ENCODE measurements at regions not wholly inside any gene's neighbourhood (a gene's known extent, or its start where the extent isn't known, plus 50 kb on each side); places are given as distances from the start of the nearest gene placed in this dataset.

DNA sequence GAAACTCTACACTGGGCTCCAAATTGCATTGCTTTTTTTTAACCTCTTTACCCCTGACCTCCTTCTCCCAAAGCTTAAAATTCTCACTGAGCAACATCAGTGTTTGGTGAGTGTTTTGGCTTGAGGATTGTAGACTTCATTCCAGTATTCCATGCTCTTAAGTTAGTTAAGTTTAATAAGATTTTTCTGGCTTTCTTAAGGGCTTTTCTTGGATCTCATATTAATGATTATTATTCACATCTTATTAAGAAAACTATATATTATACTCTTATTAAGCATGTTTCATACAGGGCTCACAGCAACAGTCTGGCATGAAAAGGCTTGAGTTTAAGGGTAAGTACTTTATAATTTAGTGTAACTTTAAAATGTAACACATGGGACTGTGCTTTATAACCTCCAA is 141.8 kb downstream of the DISP1 start:
- Histone ChIP-seq H3K27ac (no peak overlapping the region), H3K36me3 (no peaks in the 10 kb centered on the region), H3K4me3 (no peak overlapping the region), H3K4me1 (no peaks in the 10 kb centered on the region), H3K9me3 (no peaks in the 10 kb centered on the region), H3K27me3 (no peaks in the 10 kb centered on the region)
- TF ChIP-seq CTCF (IDR thresholded peaks at IDR 0.05): no peak
- no peak for TF ChIP-seq POLR2A (IDR thresholded peaks at IDR 0.05)
- TF ChIP-seq EP300 (IDR thresholded peaks at IDR 0.05): no peak
- TF ChIP-seq POLR2AphosphoS5 (IDR thresholded peaks at IDR 0.05): no peak
- no peak for DNase-seq (ENCODE audit: low spot score in 2 of 2)

- TF ChIP-seq CTCF (IDR thresholded peaks at IDR 0.05) (no peak), EP300 (IDR thresholded peaks at IDR 0.05) (no peak), POLR2A (IDR thresholded peaks at IDR 0.05) (no peak), POLR2AphosphoS5 (IDR thresholded peaks at IDR 0.05) (no peak)
- WGBS: 81% methylated on average over 5 of the region's 5 CpGs
- no peaks in the 10 kb centered on the region for H3K36me3 ChIP-seq
- H3K4me3 ChIP-seq: no peak overlapping the region
- no peaks in the 10 kb centered on the region for H3K27me3 ChIP-seq
- no peak for DNase-seq (ENCODE audit: low spot score in 2 of 2)
- H3K4me1 ChIP-seq: no peaks in the 10 kb centered on the region
- H3K9me3 ChIP-seq: no peaks in the 10 kb centered on the region
- no peak overlapping the region for H3K27ac ChIP-seq
These were observed 152.8 kb downstream of the DISP1 start for GRCh38 chr1:222967466-222968240.

DNA sequence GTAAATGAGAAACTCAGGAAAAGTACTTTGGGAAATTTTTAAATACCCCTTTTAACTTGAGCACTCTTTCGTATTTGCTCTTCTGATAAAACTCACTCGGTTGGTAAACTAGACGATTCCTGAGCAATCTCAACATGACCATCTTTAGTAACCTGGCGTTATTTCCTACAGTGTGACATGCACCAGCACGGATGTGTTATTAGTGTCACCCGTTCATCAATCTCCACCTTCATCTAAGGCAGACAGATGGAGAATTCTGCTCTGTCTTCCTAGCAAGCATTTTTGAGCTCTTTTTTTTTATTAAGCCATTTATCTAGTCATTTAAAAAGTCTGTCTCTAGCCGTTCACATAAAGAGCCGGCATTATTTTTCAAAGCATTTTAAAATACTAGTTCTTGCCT is 155.2 kb downstream of the DISP1 start:
- Histone ChIP-seq H3K4me3 (no peak overlapping the region), H3K27ac (no peak overlapping the region), H3K9me3 (no peaks in the 10 kb centered on the region), H3K27me3 (no peaks in the 10 kb centered on the region), H3K4me1 (no peaks in the 10 kb centered on the region), H3K36me3 (no peaks in the 10 kb centered on the region)
- TF ChIP-seq EP300 (IDR thresholded peaks at IDR 0.05) (no peak), POLR2A (IDR thresholded peaks at IDR 0.05) (no peak), POLR2AphosphoS5 (IDR thresholded peaks at IDR 0.05) (no peak), CTCF (IDR thresholded peaks at IDR 0.05) (no peak)
- DNase-seq (ENCODE audit: low spot score in 2 of 2): no peak
- 79% methylated on average over 8 of the region's 8 CpGs for whole genome bisulfite sequencing

DNA sequence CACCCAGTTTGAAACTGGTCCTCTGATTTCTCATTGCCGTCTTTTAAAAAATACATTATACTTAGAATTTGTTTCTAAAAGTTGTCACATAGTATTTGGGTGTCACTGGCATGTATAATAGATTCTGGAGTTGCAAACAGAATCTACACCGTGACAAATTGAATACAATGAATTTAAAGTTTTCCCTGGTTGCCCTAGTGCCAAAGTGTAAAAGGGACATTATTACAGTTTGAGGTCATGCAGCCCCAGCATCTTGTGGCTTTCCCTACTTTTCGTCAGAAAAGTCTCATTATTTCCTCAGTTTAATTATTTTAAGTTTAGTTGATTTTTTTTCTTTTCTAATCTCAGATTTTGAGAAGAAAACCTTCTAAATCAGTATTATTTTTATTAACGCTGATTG is 155.9 kb downstream of the DISP1 start:
- H3K36me3 ChIP-seq: no peaks in the 10 kb centered on the region
- no peak overlapping the region for H3K27ac ChIP-seq
- 89% methylated on average over 4 of the region's 4 CpGs for WGBS
- no peaks in the 10 kb centered on the region for H3K27me3 ChIP-seq
- DNase-seq (ENCODE audit: low spot score in 2 of 2): no peak
- H3K9me3 ChIP-seq: no peaks in the 10 kb centered on the region
- TF ChIP-seq CTCF (IDR thresholded peaks at IDR 0.05) (no peak), POLR2A (IDR thresholded peaks at IDR 0.05) (no peak), EP300 (IDR thresholded peaks at IDR 0.05) (no peak), POLR2AphosphoS5 (IDR thresholded peaks at IDR 0.05) (no peak)
- peaks cover 4% of the 10 kb centered on the region for H3K4me1 ChIP-seq
- H3K4me3 ChIP-seq: no peak overlapping the region

DNA sequence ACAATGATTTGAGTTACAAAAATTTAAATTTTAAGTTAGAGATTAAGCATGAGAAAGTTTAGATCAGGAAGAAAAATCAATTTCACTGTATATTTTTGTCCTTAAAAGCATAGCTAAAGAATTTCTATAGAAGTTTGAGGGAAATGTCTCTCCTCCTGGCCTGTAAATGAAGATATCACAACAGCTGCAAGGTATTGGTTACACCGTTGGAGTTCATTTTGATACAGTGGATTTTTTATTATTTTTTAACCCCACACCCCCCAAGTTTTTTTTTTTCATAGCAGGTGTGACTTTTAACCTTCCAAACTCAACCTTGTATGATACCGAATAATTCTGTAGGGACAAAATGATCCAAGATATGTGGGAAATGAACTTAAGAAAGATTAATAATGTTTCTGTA is 156.3 kb downstream of the DISP1 start:
- Histone ChIP-seq H3K27me3 (no peaks in the 10 kb centered on the region), H3K4me3 (no peak overlapping the region), H3K36me3 (no peaks in the 10 kb centered on the region), H3K9me3 (no peaks in the 10 kb centered on the region), H3K27ac (no peak overlapping the region), H3K4me1 (peaks cover 4% of the 10 kb centered on the region)
- DNase-seq (ENCODE audit: low spot score in 2 of 2): no peak
- 89% methylated on average over 2 of the region's 2 CpGs for WGBS
- no peak for TF ChIP-seq POLR2AphosphoS5 (IDR thresholded peaks at IDR 0.05)

DNA sequence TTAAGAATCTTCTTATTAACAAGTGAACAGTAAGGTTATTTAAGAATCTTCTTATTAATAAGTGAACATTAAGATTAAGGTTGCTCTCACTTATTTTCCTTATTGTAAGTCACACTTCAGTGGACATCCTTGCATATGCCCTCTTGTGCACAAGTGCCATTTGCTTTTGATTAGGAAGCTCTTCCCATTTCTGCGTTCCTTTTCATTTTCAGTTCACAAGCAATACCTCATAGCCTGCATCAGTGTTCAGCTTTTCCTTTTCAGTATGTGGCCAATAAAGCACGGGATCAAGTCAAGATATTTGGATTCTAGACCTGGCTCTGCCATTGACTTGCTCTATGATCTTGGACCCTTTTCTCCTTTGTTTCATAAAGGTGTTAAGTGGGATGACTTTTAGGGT is 158.7 kb downstream of the DISP1 start:
- 53% methylated on average over 2 of the region's 2 CpGs for WGBS
- TF ChIP-seq EP300 (IDR thresholded peaks at IDR 0.05) (no peak), POLR2A (IDR thresholded peaks at IDR 0.05) (no peak), POLR2AphosphoS5 (IDR thresholded peaks at IDR 0.05) (no peak)

More for the DNA sequence above, 158.7 kb downstream of the DISP1 start:
- Histone ChIP-seq H3K4me3 (no peak overlapping the region), H3K4me1 (peaks cover 4% of the 10 kb centered on the region), H3K36me3 (no peaks in the 10 kb centered on the region), H3K27ac (no peak overlapping the region), H3K9me3 (no peaks in the 10 kb centered on the region), H3K27me3 (no peaks in the 10 kb centered on the region)
- DNase-seq (ENCODE audit: low spot score in 2 of 2): no peak

Measured in suprapubic skin (tissue), 4 donors.